ENCODE measurements at regions not wholly inside any gene's neighbourhood (a gene's known extent, or its start where the extent isn't known, plus 50 kb on each side); places are given as distances from the start of the nearest gene placed in this dataset.

GRCh38 chr7:142608630-142609428 is 140.4 kb upstream of the PRSS1 start:
- no peak for DNase-seq
- intact Hi-C loops (cut with DNase I) = no loop called here

- DNase-seq = no peak
- intact Hi-C loops (cut with DNase I) = no loop called here
These were observed 141.9 kb upstream of the PRSS1 start for GRCh38 chr7:142607351-142607750.

- intact Hi-C loops (cut with DNase I) = no loop called here
- DNase-seq = no peak
These were observed 143.2 kb upstream of the PRSS1 start for GRCh38 chr7:142606081-142606480.

- no peak for DNase-seq
- intact Hi-C loops (cut with DNase I) = no loop called here
These were observed 144.6 kb upstream of the PRSS1 start for GRCh38 chr7:142604671-142605070.

GRCh38 chr7:142603870-142604448 is 145.3 kb upstream of the PRSS1 start:
- DNase-seq = peak in 2 of 10 donors; percentile 26 to 32
- intact Hi-C loops (cut with DNase I) = no loop called here

- intact Hi-C loops (cut with DNase I) = no loop called here
- DNase-seq = no peak
These were observed 146.5 kb upstream of the PRSS1 start for GRCh38 chr7:142602756-142603155.

GRCh38 chr7:142602183-142602582 is 147.1 kb upstream of the PRSS1 start:
- intact Hi-C loops (cut with DNase I) = no loop called here
- no peak for DNase-seq

GRCh38 chr7:142598297-142598696 is 151.0 kb upstream of the PRSS1 start:
- intact Hi-C loops (cut with DNase I) = no loop called here

GRCh38 chr7:142597547-142597946 is 151.7 kb upstream of the PRSS1 start:
- no peak for DNase-seq
- intact Hi-C loops (cut with DNase I) = no loop called here

More at GRCh38 chr7:142598297-142598696, 151.0 kb upstream of the PRSS1 start:
- no peak for DNase-seq

- intact Hi-C loops (cut with DNase I) = no loop called here
- DNase-seq = no peak
These were observed 153.3 kb upstream of the PRSS1 start for GRCh38 chr7:142595816-142596516.

- intact Hi-C loops (cut with DNase I) = no loop called here
- DNase-seq = no peak
These were observed 155.2 kb upstream of the PRSS1 start for GRCh38 chr7:142594078-142594477.

- no peak for DNase-seq
- intact Hi-C loops (cut with DNase I) = no loop called here
These were observed 156.2 kb upstream of the PRSS1 start for GRCh38 chr7:142593106-142593505.

- no peak for DNase-seq
- intact Hi-C loops (cut with DNase I) = no loop called here
These were observed 156.6 kb upstream of the PRSS1 start for GRCh38 chr7:142592664-142593063.

GRCh38 chr7:142592231-142592630 is 157.0 kb upstream of the PRSS1 start:
- intact Hi-C loops (cut with DNase I) = no loop called here
- no peak for DNase-seq

GRCh38 chr7:142590830-142591457 is 158.3 kb upstream of the PRSS1 start:
- intact Hi-C loops (cut with DNase I) = no loop called here
- DNase-seq = no peak

- intact Hi-C loops (cut with DNase I) = no loop called here
- DNase-seq = no peak
These were observed 159.2 kb upstream of the PRSS1 start for GRCh38 chr7:142590077-142590476.

- DNase-seq = no peak
These were observed 161.6 kb upstream of the PRSS1 start for GRCh38 chr7:142587578-142588191.

GRCh38 chr7:142586611-142587010 is 162.7 kb upstream of the PRSS1 start:
- intact Hi-C loops (cut with DNase I) = no loop called here
- no peak for DNase-seq

More at GRCh38 chr7:142587578-142588191, 161.6 kb upstream of the PRSS1 start:
- intact Hi-C loops (cut with DNase I) = no loop called here

- intact Hi-C loops (cut with DNase I) = no loop called here
These were observed 163.8 kb upstream of the PRSS1 start for GRCh38 chr7:142585425-142585824.

GRCh38 chr7:142584765-142585164 is 164.5 kb upstream of the PRSS1 start:
- DNase-seq = no peak
- intact Hi-C loops (cut with DNase I) = no loop called here

More at GRCh38 chr7:142585425-142585824, 163.8 kb upstream of the PRSS1 start:
- no peak for DNase-seq

GRCh38 chr7:142583446-142583845 is 165.8 kb upstream of the PRSS1 start:
- intact Hi-C loops (cut with DNase I) = no loop called here
- DNase-seq = no peak
